HG02840 (cell line): ENCODE measurements at regions not wholly inside any gene's neighbourhood (a gene's known extent, or its start where the extent isn't known, plus 50 kb on each side); places are given as distances from the start of the nearest gene placed in this dataset.

Source experiments
- ATAC-seq: cut with Tn5 transposase; IDR thresholded peaks from one replicate; pipeline ENCODE4 v1.9.1; 2021; ENCODE audit warnings: mild to moderate bottlenecking, moderate library complexity, moderate number of reproducible peaks; ENCODE audit not compliant: unreplicated experiment, low FRiP score

DNA sequence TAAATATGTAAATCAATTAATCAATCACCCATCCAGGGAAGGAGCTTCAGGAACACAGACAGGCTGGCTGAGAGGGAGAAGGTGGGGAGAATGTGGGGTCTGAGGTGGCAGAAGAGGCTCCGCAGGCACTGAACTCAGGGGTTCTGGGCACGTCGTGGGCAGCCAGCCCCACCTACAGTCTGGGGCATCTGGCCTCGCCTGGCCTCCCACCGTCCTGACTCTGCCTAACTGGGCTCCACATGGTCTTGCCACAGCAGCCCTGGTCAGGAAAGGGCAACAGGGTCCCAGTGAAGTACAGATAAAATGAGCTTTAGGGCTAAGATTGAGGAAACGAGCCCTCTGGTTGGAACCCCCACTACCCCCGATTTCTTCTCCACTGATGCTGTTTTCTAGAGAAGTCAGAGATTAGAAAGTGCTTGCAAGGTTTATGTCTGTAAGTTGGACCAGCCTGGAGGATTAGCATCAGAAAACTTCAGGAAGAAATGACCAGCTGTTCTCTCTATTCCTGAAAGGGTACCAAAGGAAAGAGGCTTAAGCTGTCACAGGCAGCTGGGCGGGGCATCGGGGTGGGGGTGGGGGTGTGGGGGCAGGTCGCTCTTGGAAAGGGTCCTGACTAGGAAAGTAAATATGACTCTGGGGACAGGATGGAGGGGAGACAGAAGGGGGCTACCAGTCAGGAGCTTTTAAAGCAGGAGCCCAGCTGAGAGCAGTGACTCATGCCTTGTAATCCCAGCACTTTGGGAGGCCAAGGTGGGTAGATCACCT is 261.7 kb downstream of the BUD13 start:
- no peak for ATAC-seq

DNA sequence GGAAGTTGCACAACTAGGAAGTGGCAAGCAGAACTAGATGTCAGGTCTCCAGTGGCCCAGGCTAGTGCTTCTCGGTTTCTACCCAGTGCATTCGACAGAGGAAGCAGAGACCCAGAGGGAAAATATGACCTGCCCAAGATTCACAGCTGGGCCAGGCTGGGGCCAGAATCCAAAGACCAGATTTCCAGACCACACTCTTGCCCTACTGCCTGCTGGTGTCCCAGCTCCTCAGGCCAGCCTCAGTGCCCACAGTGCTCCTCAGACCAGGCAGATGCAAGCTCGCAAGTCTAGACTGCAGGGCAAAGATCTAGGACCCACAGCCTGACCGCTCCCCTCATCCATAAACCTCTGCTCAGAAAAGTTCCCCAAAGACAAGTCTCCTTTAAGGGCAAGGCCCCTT is 262.6 kb downstream of the BUD13 start:
- ATAC-seq: no peak

GRCh38 chr11:116509551-116509950 is 263.2 kb downstream of the BUD13 start:
- no peak for ATAC-seq

- no peak for ATAC-seq
These were observed 264.7 kb downstream of the BUD13 start for GRCh38 chr11:116507849-116508695.

DNA sequence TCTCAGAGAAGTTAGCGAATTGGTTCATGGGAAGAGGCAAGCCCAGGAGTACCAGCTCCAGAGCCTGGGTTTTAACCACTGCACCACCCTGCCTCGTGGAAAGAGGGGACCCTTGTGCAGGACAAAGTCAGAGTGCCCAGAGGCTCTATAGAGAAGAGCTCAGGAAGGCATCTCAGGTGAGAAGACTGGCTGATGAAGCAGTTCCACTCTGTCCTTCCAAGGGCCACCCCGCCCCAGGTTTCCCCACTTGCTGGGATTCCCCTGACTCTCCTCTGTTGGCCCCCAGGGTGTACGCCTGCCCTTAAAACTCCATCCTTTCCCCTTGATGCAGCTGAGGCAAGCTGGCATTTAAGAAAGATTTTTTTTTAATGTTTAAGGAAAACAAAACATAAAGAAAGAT is 265.8 kb downstream of the BUD13 start:
- no peak for ATAC-seq

DNA sequence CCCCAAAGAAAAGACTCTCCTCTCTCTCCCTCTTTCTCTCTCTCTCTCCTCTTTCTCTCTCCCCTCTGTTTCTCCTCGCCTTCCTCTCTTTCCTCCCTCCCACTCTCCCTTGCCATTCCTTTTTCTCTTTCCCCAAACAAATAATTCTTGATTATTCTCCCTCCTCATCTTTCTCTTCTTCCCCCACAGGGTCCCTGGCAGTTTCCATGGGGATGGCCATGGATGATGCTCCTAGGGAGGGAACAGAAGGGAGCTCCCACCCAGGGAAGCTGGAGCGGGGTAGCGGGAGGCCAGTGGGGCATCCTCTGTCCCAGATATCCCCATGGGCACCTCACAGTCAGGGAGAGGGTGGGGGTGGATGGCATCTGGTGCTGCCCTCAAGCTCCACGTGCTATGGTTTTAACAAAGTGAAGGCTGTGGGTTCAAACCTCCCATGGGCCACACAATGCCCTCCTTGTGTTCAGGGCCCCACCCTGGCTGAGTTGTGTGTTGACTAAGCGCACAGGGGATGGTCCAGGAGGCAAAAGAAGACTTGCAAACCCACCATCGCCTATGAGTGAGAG is 266.4 kb downstream of the BUD13 start:
- ATAC-seq: no peak

- ATAC-seq: no peak
These were observed 267.2 kb downstream of the BUD13 start for GRCh38 chr11:116505298-116506262.

GRCh38 chr11:116504541-116505297 is 268.1 kb downstream of the BUD13 start:
- ATAC-seq: no peak

GRCh38 chr11:116503216-116504160 is 269.3 kb downstream of the BUD13 start:
- no peak for ATAC-seq

- ATAC-seq: no peak
These were observed 270.1 kb downstream of the BUD13 start for GRCh38 chr11:116502641-116503061.

GRCh38 chr11:116501728-116502127 is 271.1 kb downstream of the BUD13 start:
- ATAC-seq: no peak

DNA sequence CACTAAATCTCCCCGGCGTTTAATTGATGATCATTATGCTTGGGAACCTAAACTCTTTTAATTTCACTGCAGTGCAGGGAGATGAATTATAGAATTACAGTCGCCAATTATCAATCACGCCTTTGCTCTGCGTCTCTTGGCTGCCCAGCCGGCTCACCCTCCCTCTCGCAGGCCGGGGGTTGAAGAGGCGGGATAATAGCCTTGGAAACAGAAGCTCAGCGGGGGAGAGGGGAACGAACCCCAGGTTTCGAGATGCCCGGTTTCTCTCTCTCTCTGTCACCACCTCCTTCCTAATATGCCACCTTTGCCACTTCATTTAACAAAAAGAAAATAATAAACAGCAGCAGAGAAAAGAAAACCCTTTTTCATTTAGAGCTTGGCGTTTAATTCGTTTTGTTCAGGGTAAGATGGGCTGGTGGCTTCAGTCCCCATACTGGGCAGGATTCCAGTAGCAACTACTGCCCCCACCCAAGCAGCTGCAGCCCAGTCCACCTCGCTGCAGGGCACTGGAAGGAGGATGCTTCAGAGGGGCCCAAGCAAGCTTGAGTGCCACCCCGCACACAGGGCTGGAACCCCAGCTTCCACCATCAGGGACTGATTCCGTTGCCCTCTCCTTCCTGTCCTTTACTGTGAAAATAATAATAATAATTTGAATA is 271.7 kb downstream of the BUD13 start:
- no peak for ATAC-seq

- ATAC-seq: no peak
These were observed 272.5 kb downstream of the BUD13 start for GRCh38 chr11:116500026-116500946.

- no peak for ATAC-seq
These were observed 273.3 kb downstream of the BUD13 start for GRCh38 chr11:116499396-116500003.

- no peak for ATAC-seq
These were observed 274.6 kb downstream of the BUD13 start for GRCh38 chr11:116498161-116498560.

- ATAC-seq: no peak
These were observed 280.2 kb downstream of the BUD13 start for GRCh38 chr11:116492600-116492999.
